HG03442 (cell line): ENCODE measurements at regions not wholly inside any gene's neighbourhood (a gene's known extent, or its start where the extent isn't known, plus 50 kb on each side); places are given as distances from the start of the nearest gene placed in this dataset.

Experiments used
- ATAC-seq: cut with Tn5 transposase; IDR thresholded peaks from one replicate; pipeline ENCODE4 v1.9.1; 2021; ENCODE audit warnings: mild to moderate bottlenecking, moderate library complexity; ENCODE audit not compliant: unreplicated experiment

GRCh38 chr14:97878206-97878605, 1081.0 kb downstream of the VRK1 start:
- ATAC-seq: no peak

GRCh38 chr14:97878727-97879126, 1081.5 kb downstream of the VRK1 start:
- no peak for ATAC-seq

DNA sequence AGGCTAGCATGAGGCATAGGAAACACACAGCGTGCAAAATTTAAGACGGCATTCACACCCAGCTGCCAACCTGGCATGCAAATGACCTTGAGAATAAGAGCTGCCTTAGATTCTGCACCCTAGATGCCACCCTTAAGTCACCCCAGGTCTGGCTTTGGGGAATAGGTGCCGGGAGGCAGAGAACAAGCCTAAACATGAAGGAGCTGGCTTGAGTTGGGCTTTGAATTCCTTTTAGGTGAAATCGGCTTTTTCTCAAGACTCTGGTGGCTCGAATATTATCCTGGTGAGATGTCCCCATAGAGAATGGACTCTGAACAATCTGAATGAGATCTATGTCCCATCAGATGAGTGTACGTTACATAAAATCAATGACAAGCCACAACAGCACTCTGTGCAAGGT, 1090.5 kb downstream of the VRK1 start:
- ATAC-seq: no peak

GRCh38 chr14:97888331-97888730, 1091.1 kb downstream of the VRK1 start:
- ATAC-seq: no peak

DNA sequence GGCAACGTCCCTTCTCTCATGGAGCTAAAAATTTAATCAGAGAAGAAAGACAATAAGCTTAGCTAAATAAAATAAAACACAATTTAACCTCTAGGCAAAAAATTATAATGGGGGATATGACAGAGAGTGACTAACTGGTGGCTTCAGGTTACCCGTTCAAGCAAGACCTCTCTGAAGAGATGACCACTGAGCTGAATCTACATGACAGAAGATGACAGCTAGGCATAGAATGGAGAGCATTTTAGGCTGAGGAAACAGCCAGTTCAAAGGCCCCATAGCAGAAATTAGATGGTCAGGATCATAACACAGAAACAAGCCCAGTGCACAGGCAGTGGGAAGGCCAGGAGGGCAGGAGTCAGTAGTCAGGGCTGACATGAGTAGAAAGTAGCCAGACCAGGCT, 1094.3 kb downstream of the VRK1 start:
- ATAC-seq: no peak

DNA sequence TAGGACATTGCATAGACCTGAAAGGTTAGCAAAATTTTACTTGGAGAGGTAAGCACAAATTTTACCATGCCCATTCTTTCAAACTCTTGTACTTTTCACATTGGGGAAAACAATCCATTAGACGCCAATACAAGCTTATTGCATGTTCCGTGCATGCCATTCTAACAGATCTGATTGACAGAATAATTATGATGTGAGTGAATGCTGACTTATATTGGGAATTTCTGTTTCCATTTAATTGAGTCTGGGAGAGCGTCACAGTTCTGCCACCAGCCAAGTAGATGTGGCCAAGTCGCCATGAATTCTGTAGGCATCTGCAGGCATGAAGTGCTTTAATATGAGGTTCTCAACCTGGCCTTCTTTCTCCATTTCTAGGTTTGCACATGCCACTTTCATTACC, 1097.4 kb downstream of the VRK1 start:
- ATAC-seq: no peak

DNA sequence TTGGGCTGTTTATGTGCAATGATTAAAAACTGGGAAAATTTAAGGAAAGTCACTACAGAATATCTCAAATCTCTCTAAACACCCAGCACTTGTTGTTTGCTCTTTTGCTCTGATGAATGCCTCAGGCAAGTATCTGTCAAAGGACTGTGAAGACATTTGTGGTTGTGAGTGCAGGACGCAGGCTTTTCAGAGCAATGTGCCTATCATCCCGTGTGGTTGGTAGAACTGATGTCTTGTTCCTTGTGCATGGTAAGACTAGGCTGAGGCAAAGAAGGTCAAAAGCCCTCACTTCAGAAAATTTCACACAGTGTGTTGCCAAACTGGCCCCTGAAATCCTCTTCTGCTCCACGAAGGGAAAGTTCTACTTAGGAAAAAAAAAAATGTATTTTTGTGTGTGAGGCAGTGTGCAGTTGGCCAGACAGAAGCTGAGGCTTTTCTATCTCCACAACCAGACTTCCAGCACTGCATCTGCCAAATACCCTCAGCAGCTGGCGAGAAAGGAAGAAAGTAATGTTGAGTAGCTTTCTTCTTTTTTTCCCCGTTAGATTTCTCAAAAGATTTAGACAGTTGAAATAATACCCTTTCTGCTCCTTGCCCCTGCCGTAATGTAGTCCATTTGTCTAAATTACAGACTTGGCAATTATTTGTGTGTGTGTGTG, 1103.1 kb downstream of the VRK1 start:
- no peak for ATAC-seq

DNA sequence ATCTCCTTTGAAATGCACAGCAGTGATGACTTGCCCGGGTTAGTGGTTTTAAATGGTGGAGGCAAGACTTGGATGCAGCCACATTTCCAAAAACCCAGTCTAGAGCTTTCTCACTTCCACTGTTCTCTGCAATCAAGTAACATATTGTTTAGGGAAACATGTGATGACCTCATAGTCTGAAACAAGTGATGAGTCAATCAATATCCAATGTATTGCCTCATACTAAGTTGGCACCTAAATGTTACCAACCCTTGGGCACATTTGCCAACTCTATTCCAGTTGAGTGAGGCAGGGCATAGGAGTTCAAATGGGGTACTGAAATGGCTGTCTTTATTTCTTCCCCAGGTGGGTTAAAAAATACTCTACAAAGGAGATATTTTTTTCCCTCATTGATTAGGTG, 1105.4 kb downstream of the VRK1 start:
- ATAC-seq: no peak

GRCh38 chr14:97903821-97904220, 1106.6 kb downstream of the VRK1 start:
- ATAC-seq: no peak

DNA sequence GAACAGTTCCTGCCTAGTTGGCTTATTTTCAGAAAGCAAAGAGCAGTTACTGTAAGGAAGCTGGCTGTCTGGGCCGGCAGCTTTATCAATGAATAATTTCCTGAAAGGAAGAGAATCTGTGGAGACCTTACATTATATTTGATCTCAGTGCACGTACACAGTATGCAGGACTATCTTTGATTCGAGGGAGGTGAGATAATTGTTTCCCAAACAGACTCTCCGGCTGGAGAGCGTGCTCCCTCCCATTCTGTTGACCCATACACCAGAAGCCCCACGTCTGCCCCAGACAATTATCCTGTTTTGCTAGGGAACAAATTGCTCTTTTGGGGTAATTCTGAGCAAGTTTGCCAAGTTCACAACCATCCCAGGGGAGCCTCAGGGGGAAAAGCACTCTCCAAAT, 1115.0 kb downstream of the VRK1 start:
- ATAC-seq: no peak

- no peak for ATAC-seq
These were observed 1118.9 kb downstream of the VRK1 start for GRCh38 chr14:97916100-97916499.

DNA sequence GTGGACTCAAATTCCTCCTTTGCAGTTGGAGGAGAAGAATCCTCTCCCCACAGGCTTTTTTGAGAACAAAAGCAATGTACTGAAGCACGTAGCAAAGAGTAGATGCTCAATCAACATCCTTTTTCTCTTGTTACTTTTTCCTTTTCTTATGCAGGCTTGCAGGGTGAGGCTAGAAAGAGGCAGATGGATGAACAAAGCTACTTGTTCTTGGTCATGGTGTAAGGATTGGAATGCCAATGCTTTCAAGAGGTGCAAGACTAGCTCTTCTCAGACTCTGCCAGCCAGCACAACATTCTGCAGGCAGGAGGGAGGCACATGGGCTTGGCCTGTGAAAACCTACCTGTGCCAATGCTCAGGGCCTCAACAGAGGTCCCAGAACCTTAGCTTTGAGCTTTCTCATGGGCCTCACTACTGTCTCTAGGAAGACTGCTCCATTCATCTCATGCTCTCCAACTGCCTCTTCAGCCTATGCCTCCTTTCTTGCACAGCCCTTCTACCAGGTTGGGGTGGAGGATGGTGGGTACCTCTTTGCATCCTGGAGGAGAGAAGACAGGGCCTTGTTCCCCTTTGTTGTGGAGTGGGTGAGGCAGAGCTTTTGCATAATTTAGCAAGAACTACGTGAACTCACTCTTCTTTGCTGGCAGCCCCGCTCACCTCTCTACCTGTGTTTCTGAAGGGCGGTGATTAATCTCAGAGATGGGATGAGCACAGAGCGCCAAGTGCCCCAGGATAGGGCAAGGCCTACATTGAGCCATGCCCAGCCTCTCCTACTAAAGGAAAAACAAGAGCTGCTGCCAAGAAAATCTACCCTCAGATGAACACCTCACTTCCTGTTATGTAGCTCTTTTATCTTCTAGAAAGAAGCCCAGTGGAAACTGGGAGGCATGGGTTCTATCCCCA, 1119.7 kb downstream of the VRK1 start:
- no peak for ATAC-seq

- ATAC-seq: no peak
These were observed 1123.0 kb downstream of the VRK1 start for GRCh38 chr14:97920201-97920600.

GRCh38 chr14:97921296-97921695, 1124.1 kb downstream of the VRK1 start:
- no peak for ATAC-seq

DNA sequence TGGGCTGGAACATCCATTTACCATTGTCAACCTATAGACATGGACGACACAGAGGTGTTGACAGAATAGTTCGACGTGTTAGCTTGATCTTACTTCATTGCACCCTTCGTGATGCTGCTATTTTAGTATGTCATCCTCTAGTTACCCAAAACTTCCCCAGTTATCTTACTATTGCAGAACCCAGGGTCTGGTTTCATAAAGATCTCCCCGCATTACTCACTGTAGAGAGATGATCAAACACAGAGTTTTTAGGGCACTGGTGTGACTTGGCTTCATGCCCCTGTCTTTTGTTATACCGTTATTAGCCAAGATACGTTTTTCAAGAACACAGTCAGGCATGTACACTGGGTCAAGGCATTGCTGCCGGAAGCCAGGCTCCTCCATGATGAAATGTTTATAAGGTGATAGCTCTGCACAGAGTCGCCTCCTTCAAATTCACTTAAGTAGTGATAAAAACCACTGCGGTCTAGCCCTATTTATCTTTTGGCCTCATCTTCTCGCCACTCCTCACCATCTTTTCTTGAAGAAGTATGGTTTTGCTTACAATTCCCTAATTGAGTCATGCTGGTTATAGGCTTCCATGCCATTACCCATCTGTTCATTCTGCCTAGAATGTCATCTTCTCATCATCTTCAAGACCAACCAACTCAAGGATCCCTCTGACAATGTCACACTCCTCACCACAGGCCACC, 1127.9 kb downstream of the VRK1 start:
- ATAC-seq: no peak

- ATAC-seq: no peak
These were observed 1133.0 kb downstream of the VRK1 start for GRCh38 chr14:97930166-97930565.

DNA sequence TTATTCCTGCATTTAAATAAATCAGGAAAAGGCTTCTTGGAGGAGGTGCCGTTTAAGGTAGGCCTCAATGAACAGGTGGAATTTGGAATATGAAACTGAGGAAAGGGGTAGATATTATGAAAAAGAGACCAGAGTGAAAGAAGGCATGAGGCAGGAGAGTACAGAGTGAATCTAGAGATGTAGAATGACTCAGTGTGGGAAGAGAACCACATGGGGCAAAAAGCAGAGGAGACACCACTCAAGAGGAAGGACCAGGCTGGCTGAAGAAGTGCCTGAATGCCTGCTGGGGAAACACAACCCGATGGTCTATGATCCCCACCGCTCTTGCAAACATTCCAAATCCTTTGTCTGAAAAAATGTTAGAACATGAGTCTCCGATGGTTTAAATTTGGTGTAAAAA, 1134.1 kb downstream of the VRK1 start:
- ATAC-seq: no peak

DNA sequence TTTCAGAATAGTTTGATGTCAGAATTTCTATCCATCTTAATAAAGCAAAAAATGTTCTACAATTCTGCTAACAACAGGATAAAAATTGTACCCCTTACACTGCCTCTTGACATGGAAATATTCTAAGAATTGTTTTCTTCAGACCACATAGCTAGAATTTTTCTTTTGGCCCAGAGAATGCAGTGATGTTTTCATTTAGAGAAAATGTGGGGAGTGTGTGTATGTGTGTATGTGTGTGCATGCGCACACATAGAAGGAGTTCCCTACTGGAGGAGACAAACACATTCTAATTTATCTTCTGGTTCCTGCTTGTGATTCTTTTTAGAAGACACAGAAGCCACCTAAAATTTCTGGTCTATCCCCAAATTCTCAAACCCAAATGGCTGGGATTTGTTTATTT, 1145.7 kb downstream of the VRK1 start:
- no peak for ATAC-seq

- no peak for ATAC-seq
These were observed 1146.4 kb downstream of the VRK1 start for GRCh38 chr14:97943619-97944018.

DNA sequence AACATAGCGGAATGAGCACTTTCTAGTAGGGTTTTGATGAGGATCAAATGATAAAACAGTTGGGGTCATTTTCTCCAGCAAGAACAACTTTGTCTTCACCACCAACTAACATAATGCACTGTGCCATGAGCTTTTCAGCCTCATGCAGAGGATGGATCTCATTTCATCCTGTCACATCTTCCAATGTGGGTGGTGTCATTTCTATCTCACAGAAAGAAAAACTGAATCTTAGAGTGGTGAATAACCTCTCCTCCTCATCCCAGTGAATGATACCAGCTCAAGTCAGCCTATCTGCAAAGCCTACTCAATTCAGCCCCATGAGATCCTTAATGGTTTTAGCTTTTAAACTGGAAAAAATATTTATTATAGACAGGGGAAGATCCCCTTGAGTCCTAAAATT, 1147.2 kb downstream of the VRK1 start:
- no peak for ATAC-seq

GRCh38 chr14:97945631-97946030, 1148.4 kb downstream of the VRK1 start:
- ATAC-seq: no peak

DNA sequence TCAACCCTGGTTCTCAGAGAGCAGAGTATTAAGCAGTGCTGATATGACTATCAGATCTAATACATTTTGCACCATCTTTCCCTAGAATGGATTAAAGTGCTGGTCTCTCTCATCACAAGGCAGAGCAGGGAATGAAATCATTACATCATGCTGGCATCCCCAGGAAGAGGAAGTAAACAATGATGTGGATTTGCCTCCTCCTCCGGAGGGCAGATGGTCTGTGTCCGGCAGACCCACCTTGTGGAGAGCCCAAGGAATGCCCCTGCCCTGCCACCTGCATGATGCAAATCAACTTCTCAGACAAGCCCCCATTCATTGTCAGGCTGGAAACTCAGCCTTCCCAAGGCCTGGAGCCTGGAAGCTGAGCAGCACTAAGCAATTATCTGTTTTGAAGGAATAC, 1149.1 kb downstream of the VRK1 start:
- ATAC-seq: no peak
